Inflammatory macrophage treated with lipopolysaccharide for 4 hours (primary cell): ENCODE measurements at regions not wholly inside any gene's neighbourhood (a gene's known extent, or its start where the extent isn't known, plus 50 kb on each side); places are given as distances from the start of the nearest gene placed in this dataset.
"Not testable (repeated sequence)": the region's sequence is repeated elsewhere in the genome, so short reads cannot be mapped to it uniquely, and the experiment has no call there.

Experiments
- DNase-seq: peaks from one replicate; pipeline ENCODE4 v3.0.0-alpha.2; 2020

DNA sequence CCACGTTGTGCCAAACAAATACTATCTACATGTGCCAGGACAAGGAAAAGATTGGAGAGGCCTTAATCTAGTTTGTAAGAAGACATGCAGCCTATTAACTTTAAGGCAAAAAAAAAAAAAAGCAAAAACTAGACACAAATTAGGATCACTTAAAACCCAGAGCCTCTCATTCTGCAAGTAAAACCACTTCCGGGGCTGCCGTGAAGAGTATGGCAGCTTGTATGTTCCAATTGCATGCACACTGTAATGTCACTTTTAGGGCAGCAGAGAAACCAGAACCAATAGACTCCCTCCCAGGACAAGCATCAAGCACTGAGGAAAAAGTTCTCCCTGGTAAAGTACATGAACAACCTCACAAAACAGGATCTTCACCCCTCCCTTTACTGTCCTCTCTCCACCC, 70.6 kb downstream of the RSL24D1 start:
- DNase-seq = no peak

- DNase-seq = no peak
Measured at GRCh38 chr15:55124616-55125015, 72.1 kb downstream of the RSL24D1 start.

- peak; percentile 7 for DNase-seq
Measured at GRCh38 chr15:55118344-55118870, 78.3 kb downstream of the RSL24D1 start.

DNA sequence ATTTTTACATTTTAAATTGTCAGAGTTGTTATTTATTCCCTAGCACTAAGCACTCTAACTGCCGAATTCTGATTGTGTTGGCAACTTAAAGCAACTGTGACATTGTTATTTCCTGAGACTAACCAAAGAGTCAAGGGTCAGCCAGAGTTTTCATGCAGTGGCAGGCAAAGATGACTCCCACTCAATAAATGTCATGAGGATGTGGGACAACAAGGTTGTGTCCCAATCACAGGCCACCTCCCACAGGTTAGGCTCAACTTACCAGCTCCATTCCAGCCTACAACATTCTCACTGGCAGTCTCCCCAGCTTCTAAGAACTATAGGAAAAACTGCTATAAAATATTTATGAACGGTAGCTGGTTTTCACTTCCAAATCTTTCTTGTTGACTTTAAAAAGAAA, 80.1 kb downstream of the RSL24D1 start:
- peak; percentile 18 for DNase-seq

GRCh38 chr15:55113736-55114135, 83.0 kb downstream of the RSL24D1 start:
- DNase-seq = no peak

- no peak for DNase-seq
Measured at GRCh38 chr15:55112706-55113105, 84.0 kb downstream of the RSL24D1 start.

DNA sequence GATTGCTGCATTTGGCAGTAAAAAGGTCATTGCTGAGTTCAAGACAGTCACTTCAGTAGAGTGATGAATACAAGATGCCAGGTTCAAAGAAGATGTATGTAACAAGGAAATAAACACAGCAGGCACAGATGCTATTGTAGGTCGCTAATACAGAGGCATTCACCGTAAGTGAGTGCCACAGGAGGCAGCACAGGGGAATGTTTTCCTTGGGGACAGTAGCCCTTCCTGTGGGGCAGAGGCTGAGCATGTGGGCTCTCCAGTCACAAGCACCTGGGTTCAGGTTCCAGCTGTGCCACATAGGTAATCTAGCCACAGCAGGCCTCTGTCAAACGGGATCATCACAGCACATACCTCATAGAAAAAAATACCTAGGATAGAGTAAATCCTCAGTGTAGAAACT, 86.3 kb downstream of the RSL24D1 start:
- no peak for DNase-seq

DNA sequence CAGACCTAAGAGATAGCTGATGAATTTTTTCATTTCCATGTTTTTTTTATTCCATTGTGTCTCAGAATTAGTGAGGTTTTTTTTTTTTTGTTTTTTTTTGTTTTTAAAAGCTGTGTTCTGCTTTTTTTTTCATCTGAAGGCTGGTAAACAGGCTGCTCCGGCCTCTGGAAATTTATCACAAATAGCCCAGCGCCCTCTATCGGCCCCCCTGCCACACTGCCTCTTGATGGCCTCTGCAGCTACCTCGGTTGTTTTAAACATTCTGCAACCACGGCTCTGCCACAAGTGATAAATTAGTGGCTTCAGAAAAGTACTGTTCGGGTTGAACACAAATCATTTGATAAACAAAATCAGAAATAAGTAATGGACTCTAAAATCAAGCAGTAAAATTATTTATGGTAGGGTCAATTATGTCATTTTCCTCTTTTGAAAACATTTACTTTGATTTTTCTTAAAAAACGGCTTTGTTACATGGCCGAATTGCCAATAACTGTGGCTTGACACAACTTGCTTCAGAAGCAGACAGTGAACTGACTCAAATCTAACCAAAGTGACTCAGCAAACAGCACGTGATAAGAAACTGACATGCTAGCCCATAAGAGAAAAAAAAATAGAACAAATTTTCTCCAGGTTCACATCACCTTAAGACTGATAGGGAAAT, 87.8 kb downstream of the RSL24D1 start:
- DNase-seq = peak; percentile 62

GRCh38 chr15:55108448-55108847, 88.3 kb downstream of the RSL24D1 start:
- no peak for DNase-seq

- peak; percentile 3 for DNase-seq
Measured at GRCh38 chr15:55106155-55106554, 90.6 kb downstream of the RSL24D1 start.

- DNase-seq = no peak
Measured at GRCh38 chr15:55094136-55094535, 102.6 kb downstream of the RSL24D1 start.

DNA sequence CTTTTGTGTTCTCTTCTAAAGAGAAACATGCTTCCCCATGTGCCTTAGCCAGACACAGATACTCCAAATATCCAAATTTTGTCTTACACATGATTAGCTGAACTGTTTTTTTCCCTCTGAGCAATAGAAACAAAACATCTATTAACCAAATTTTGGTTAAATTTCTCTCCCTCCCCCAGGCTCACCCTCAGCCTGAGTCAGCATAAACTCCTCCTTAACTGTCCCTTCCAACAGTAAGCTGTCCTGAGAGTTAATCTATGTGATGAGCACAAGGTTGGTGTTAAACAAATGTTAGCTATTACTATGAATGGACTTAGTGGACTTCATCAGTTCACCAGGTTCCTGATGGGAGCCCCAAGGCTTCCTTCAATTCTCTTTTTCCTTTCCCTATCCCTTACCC, 108.5 kb downstream of the RSL24D1 start:
- DNase-seq = no peak

DNA sequence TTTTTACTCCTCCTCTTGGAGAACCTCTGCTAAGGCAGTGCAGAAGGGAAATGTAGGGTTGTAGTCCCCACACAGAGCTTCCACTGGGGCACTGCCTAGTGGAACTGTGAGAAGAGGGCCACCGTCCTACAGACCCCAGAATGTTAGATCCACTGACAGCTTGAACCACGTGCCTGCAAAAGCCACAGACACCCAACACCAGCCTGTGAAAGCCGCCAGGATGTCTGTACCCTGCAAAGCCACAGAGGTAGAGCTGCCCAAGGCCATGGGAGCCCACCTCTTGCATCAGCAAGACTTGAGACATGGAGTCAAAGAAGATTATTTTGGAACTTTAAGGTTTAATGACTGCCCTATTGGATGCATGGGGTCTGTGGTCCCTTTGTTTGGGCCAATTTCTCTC, 112.1 kb downstream of the RSL24D1 start:
- DNase-seq = no peak

GRCh38 chr15:55084216-55084615, 112.5 kb downstream of the RSL24D1 start:
- no peak for DNase-seq

DNA sequence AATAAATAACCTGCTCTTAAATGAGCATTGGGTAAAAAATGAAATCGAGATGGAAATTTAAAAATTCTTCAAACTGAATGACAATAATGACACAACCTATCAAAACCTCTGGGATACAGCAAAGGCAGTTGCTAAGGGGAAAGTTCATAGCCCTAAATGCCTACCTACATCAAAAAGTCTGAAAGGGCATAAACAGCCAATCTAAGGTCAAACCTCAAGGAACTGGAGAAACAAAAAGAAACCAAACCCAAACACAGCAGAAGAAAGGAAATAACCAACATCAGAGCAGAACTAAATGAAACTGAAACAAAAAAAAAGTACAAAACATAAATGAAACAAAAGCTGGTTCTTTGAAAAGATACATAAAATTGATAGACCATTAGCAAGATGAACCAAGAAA, 119.7 kb downstream of the RSL24D1 start:
- DNase-seq = not testable (repeated sequence)

DNA sequence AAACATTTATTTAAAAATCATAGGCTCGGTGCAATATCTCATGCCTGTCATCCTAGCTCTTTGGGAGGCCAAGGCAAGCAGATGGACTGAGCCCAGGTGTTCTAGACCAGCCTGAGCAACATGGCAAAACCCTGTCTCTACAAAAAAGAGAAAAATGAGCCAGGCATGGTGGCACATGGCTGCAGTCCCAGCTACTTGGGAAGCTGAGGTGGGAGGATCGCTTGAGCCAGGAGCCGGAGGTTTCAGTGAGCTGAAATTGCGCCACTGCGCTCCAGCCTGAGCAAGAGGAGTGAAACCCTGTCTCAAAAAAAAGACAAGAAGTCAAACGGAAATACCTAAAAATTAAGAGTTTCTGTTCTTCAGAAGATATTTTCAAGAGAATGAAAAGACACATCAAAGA, 122.3 kb downstream of the RSL24D1 start:
- DNase-seq = no peak

GRCh38 chr15:55063970-55064369, 132.8 kb downstream of the RSL24D1 start:
- DNase-seq = not testable (repeated sequence)

- no peak for DNase-seq
Measured at GRCh38 chr15:55060836-55061235, 135.9 kb downstream of the RSL24D1 start.

DNA sequence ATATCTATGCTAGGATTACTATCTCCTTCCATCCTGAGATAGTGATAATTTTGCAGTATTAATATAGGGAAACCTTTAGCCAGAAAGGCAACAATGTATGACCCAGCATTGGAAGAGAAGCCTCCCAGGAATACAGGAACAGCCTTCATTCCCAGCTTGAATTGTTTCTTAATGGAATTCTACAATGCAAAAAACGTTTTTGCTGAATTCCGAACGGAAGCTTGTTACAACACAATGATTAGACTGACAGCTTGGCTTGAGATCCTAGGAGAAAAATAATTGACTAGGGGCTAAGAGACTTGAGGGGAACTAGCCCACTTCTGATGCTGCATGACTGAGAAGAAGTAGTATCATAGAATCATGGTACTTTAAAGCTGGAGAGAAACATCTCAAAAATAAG, 140.2 kb downstream of the RSL24D1 start:
- DNase-seq = no peak

- DNase-seq = no peak
Measured at GRCh38 chr15:55044162-55044561, 152.6 kb downstream of the RSL24D1 start.

- peak; percentile 43 for DNase-seq
Measured at GRCh38 chr15:55037071-55037470, 159.7 kb downstream of the RSL24D1 start.

DNA sequence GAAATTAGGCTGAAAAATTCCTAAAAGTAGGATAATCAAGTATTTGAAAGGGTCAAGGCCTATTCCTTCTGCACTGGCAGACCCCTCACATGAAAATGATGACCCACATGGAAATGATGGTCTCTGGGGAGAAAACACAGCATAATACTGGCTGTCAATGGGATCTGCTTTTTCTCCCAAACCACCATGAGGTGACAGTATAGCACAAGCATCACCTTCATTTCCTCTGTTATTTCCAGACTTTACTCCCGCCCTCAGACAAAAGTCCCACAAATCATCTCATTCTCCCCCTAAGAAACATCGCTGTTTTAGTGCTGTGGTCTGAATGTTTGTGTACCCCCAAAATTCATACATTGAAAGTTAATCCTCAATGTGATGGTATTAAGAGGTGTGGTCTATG, 161.0 kb downstream of the RSL24D1 start:
- DNase-seq = no peak

DNA sequence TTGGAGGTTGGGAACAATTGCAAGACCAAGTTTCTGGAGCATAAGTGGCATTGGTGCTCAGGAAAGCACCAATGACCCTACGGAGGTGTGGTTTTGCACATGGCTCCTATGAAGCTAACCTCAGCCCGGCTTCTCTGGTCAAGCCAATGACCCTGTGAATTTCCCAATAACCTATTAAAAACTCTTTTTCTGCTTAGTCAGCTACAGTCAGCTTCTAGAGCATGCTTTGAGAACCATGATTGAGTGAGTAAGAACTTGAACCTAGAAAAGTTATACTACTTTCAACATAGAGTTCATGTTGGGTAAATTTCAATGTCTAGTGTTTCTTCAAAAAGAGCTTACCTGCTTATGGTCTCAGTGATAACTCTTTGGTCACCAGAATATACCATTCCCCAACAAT, 163.2 kb downstream of the RSL24D1 start:
- DNase-seq = no peak

DNA sequence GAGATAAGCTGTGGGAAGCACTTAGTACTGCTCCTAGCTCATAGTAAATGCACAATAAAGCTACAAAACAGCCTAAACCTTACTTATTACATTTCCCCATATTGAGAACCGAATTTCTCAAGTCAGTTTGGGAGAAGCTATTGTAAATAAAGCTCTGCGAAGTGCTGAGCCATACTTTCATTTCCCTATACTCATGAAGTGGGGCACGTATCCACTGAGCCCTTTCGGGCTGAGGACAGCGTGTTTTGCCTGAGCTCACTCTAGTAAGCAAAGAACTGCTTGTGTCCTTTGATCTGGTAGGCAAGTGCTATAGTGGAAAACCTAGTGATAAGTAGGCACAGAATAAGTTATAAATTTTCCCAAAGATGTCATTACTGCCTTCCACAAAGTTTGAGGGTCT, 165.0 kb downstream of the RSL24D1 start:
- DNase-seq = peak; percentile 72

DNA sequence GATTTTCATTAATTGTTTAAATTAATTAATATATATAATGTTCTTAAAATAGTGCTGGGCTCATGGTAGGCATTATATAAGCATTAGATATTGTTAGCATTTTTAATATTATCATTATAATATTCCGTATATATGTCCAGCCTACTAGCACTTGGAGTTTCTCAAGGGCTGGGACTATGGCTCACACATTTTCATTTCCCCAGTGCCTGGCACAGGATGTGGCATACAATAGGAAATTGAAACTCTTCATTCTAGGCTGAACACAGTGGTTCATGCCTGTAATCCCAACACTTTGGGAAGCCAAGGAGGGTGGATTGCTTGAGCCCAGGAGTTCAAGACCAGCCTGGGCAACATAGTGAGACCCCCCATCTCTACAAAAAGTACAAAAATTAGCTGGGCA, 170.4 kb downstream of the RSL24D1 start:
- DNase-seq = peak; percentile 25
